ENCODE measurements at regions not wholly inside any gene's neighbourhood (a gene's known extent, or its start where the extent isn't known, plus 50 kb on each side); places are given as distances from the start of the nearest gene placed in this dataset.

- no peak for TF ChIP-seq CTCF (IDR thresholded peaks at IDR 0.05; ENCODE audit: extremely low read depth, missing control alignments)
- DNase-seq (ENCODE audit: low spot score) = no peak
These were observed 792.2 kb downstream of the PLOD2 start for GRCh38 chr3:145368748-145369147.

- TF ChIP-seq CTCF (IDR thresholded peaks at IDR 0.05; ENCODE audit: extremely low read depth, missing control alignments) = no peak
- DNase-seq (ENCODE audit: low spot score) = no peak
These were observed 790.1 kb downstream of the PLOD2 start for GRCh38 chr3:145370870-145371269.

GRCh38 chr3:145377301-145377700 lies 783.7 kb downstream of the PLOD2 start:
- DNase-seq (ENCODE audit: low spot score) = no peak
- no peak for TF ChIP-seq CTCF (IDR thresholded peaks at IDR 0.05; ENCODE audit: extremely low read depth, missing control alignments)

GRCh38 chr3:145383416-145383815 lies 777.6 kb downstream of the PLOD2 start:
- TF ChIP-seq CTCF (IDR thresholded peaks at IDR 0.05; ENCODE audit: extremely low read depth, missing control alignments) = no peak
- no peak for DNase-seq (ENCODE audit: low spot score)

GRCh38 chr3:145384307-145384706 lies 776.7 kb downstream of the PLOD2 start:
- no peak for DNase-seq (ENCODE audit: low spot score)
- TF ChIP-seq CTCF (IDR thresholded peaks at IDR 0.05; ENCODE audit: extremely low read depth, missing control alignments) = no peak

- no peak for DNase-seq (ENCODE audit: low spot score)
- TF ChIP-seq CTCF (IDR thresholded peaks at IDR 0.05; ENCODE audit: extremely low read depth, missing control alignments) = no peak
These were observed 773.8 kb downstream of the PLOD2 start for GRCh38 chr3:145387211-145387610.

- no peak for DNase-seq (ENCODE audit: low spot score)
- no peak for TF ChIP-seq CTCF (IDR thresholded peaks at IDR 0.05; ENCODE audit: extremely low read depth, missing control alignments)
These were observed 765.6 kb downstream of the PLOD2 start for GRCh38 chr3:145395421-145395820.
